H1 (cell line): ENCODE measurements at regions not wholly inside any gene's neighbourhood (a gene's known extent, or its start where the extent isn't known, plus 50 kb on each side); places are given as distances from the start of the nearest gene placed in this dataset.

Experiments used
- CTCF ChIA-PET: fragments of 300-600 bp; sonication (Branson Sonifier 250); formaldehyde crosslinking; loops from one replicate; lab custom pipeline; 2021; ENCODE audit not compliant: partially characterized antibody; lab: Charles Lee
- POLR2A ChIA-PET: fragments of 300-600 bp; sonication (Branson Sonifier 250); formaldehyde crosslinking; loops from one replicate; lab custom pipeline; 2021; ENCODE audit warnings: inconsistent platforms; ENCODE audit not compliant: partially characterized antibody; lab: Charles Lee
- DNase-seq, 2 experiments: peaks; one replicate each; pipeline versions ENCODE4 v3.0.0 to v3.0.0-alpha.2; 2010 to 2022; ENCODE audit warnings: low spot score in 2 of 2, low read depth in 1 of 2, mixed read lengths in 1 of 2
- FAIRE-seq: peaks from 2 replicates; lab custom pipeline; 2011; peaks lifted over from hg19 to GRCh38; lab: Jason Lieb, UNC
- H2AFZ ChIP-seq: 2 replicates; pipeline ENCODE4 v1.8.1; 2012; ENCODE audit warnings: low read length, inconsistent platforms
- H2AK5ac ChIP-seq: 2 replicates; pipeline ENCODE4 v1.6.1; 2013; ENCODE audit warnings: low read depth, low read length
- H2BK120ac ChIP-seq: replicated peaks from 2 replicates; pipeline ENCODE3; 2013; ENCODE audit warnings: low read depth, low read length, inconsistent platforms
- H2BK12ac ChIP-seq: 2 replicates; pipeline ENCODE4 v1.6.1; 2013; ENCODE audit warnings: low read depth, low read length
- H2BK15ac ChIP-seq: 2 replicates; pipeline ENCODE4 v1.6.1; 2013; ENCODE audit warnings: low read length
- H2BK20ac ChIP-seq: 2 replicates; pipeline ENCODE4 v1.6.1; 2013; ENCODE audit warnings: low read length
- H2BK5ac ChIP-seq: 2 replicates; pipeline ENCODE4 v1.6.1; 2013; ENCODE audit warnings: low read depth, low read length
- H3K14ac ChIP-seq: 2 replicates; pipeline ENCODE4 v1.6.1; 2013; ENCODE audit warnings: inconsistent platforms; ENCODE audit not compliant: insufficient read length
- H3K18ac ChIP-seq: 2 replicates; pipeline ENCODE4 v1.6.1; 2013; ENCODE audit warnings: low read length; ENCODE audit errors: extremely low read depth
- H3K23ac ChIP-seq: 2 replicates; pipeline ENCODE4 v1.6.1; 2013; ENCODE audit warnings: inconsistent platforms; ENCODE audit not compliant: insufficient read length
- H3K23me2 ChIP-seq: 2 replicates; pipeline ENCODE4 v1.6.1; 2013; ENCODE audit warnings: low read depth, low read length
- H3K27ac ChIP-seq: 2 replicates; pipeline ENCODE4 v1.6.1; 2011; ENCODE audit warnings: low read depth, low read length, inconsistent platforms
- H3K27me3 ChIP-seq, 4 experiments: replicated peaks in 1 of 4; 1 replicate in 1 of 4; 2 replicates in 3 of 4; pipeline versions ENCODE4 v1.6.1 to v1.8.1; 2011 to 2013; ENCODE audit warnings: low read length in 3 of 4, mild to moderate bottlenecking in 3 of 4, inconsistent platforms in 2 of 4, mixed read lengths in 2 of 4, moderate library complexity in 1 of 4; ENCODE audit not compliant: control insufficient read depth in 3 of 4, insufficient read depth in 3 of 4; ENCODE audit errors: extremely low read depth in 1 of 4
- H3K36me3 ChIP-seq, 4 experiments: 2 replicates each; pipeline versions ENCODE4 v1.6.1 to v1.8.1; 2011 to 2013; ENCODE audit warnings: mild to moderate bottlenecking in 4 of 4, low read length in 3 of 4, moderate library complexity in 2 of 4, control low read depth in 1 of 4, inconsistent platforms in 1 of 4; ENCODE audit not compliant: insufficient read depth in 4 of 4, control insufficient read depth in 2 of 4
- H3K4ac ChIP-seq: replicated peaks from 2 replicates; pipeline ENCODE3; 2013; ENCODE audit warnings: low read length, low read depth, mixed read lengths, inconsistent platforms; ENCODE audit not compliant: insufficient read length
- H3K4me1 ChIP-seq, 4 experiments: replicated peaks in 1 of 4; 1 replicate in 1 of 4; 2 replicates in 3 of 4; pipeline versions ENCODE4 v1.6.1 to v1.8.1; 2011 to 2013; ENCODE audit warnings: low read length in 3 of 4, inconsistent platforms in 2 of 4, mixed read lengths in 1 of 4; ENCODE audit not compliant: insufficient read depth in 4 of 4, control insufficient read depth in 3 of 4
- H3K4me2 ChIP-seq, 2 experiments: 2 replicates each; pipeline versions ENCODE4 v1.6.1 to v1.8.1; 2011 to 2013; ENCODE audit warnings: low read depth in 2 of 2, low read length in 2 of 2, control low read depth in 1 of 2, inconsistent platforms in 1 of 2, mild to moderate bottlenecking in 1 of 2; ENCODE audit not compliant: insufficient read depth in 1 of 2
- H3K4me3 ChIP-seq, 4 experiments: fragments of 200-600, 300-600 bp in 1 of 4; sonication (generic), shearing (Covaris generic), sonication (Bioruptor Twin) in 1 of 4; 2 replicates each; pipeline versions ENCODE4 v1.5.1 to v1.8.1; 2011 to 2016; ENCODE audit warnings: low read length in 4 of 4, low read depth in 3 of 4, control low read depth in 2 of 4, inconsistent platforms in 2 of 4, mild to moderate bottlenecking in 2 of 4, mixed read lengths in 1 of 4, moderate library complexity in 1 of 4; ENCODE audit not compliant: insufficient read depth in 2 of 4; ENCODE audit errors: extremely low read depth in 1 of 4
- H3K56ac ChIP-seq: replicated peaks from 2 replicates; pipeline ENCODE3; 2013; ENCODE audit warnings: low read depth, mild to moderate bottlenecking, mixed read lengths, low read length, inconsistent platforms; ENCODE audit not compliant: insufficient read length
- H3K79me1 ChIP-seq: 2 replicates; pipeline ENCODE4 v1.6.1; 2013; ENCODE audit warnings: low read depth, low read length, control low read depth
- H3K79me2 ChIP-seq, 2 experiments: 2 replicates each; pipeline versions ENCODE4 v1.6.1 to v1.8.1; 2012 to 2013; ENCODE audit warnings: low read length in 2 of 2, mild to moderate bottlenecking in 2 of 2, inconsistent platforms in 1 of 2; ENCODE audit not compliant: insufficient read depth in 2 of 2, control insufficient read depth in 1 of 2
- H3K9ac ChIP-seq, 4 experiments: replicated peaks in 1 of 4; 1 replicate in 1 of 4; 2 replicates in 3 of 4; pipeline versions ENCODE4 v1.6.1 to v1.8.1; 2011 to 2013; ENCODE audit warnings: low read depth in 3 of 4, low read length in 3 of 4, control low read depth in 2 of 4, mild to moderate bottlenecking in 2 of 4, moderate library complexity in 2 of 4, inconsistent platforms in 1 of 4; ENCODE audit errors: extremely low read depth in 1 of 4
- H3K9me3 ChIP-seq, 2 experiments: 2 replicates each; pipeline versions ENCODE4 v1.6.1 to v1.8.1; 2012 to 2013; ENCODE audit warnings: mild to moderate bottlenecking in 2 of 2, moderate library complexity in 2 of 2, control low read depth in 1 of 2, inconsistent platforms in 1 of 2, low read depth in 1 of 2, low read length in 1 of 2, mixed read lengths in 1 of 2; ENCODE audit not compliant: insufficient read depth in 2 of 2
- H4K20me1 ChIP-seq, 2 experiments: replicated peaks in 1 of 2; 2 replicates each; pipeline versions ENCODE3 to v1.8.1; 2011 to 2013; ENCODE audit warnings: inconsistent platforms in 2 of 2, low read length in 2 of 2, mild to moderate bottlenecking in 1 of 2; ENCODE audit not compliant: insufficient read depth in 2 of 2, control insufficient read depth in 1 of 2
- H4K5ac ChIP-seq: 2 replicates; pipeline ENCODE4 v1.6.1; 2013; ENCODE audit warnings: low read length, low read depth, mixed read lengths, inconsistent platforms; ENCODE audit not compliant: insufficient read length
- H4K8ac ChIP-seq: 2 replicates; pipeline ENCODE4 v1.8.0; 2013; ENCODE audit warnings: mild to moderate bottlenecking, moderate library complexity, low read length, inconsistent platforms; ENCODE audit not compliant: insufficient read depth; ENCODE audit errors: extremely low read depth
- H4K91ac ChIP-seq: replicated peaks from 2 replicates; pipeline ENCODE3; 2013; ENCODE audit warnings: low read length, mixed read lengths, inconsistent platforms; ENCODE audit not compliant: insufficient read length
- CBX5 ChIP-seq: fragments of 300-800, 300-1000 bp; sonication (generic); IDR thresholded peaks from 2 replicates; pipeline ENCODE4 v1.7.1; 2016; ENCODE audit warnings: antibody characterized with exemption, low read length, low read depth
- CREB1 ChIP-seq: IDR thresholded peaks from 2 replicates; pipeline ENCODE4 v1.6.1; 2012; ENCODE audit warnings: inconsistent platforms
- CTCF ChIP-seq, 3 experiments: IDR thresholded peaks; 1 replicate in 2 of 3; 2 replicates in 1 of 3; pipeline versions ENCODE4 v1.5.1 to v1.6.1; 2011; ENCODE audit warnings: low read length in 3 of 3, mild to moderate bottlenecking in 3 of 3, inconsistent platforms in 2 of 3, low read depth in 1 of 3, moderate library complexity in 1 of 3; ENCODE audit not compliant: insufficient read depth in 1 of 3; ENCODE audit errors: control extremely low read depth in 1 of 3
- HDAC2 ChIP-seq, 2 experiments: fragments of 300-600 bp in 1 of 2; sonication (generic) in 1 of 2; IDR thresholded peaks; 2 replicates each; pipeline ENCODE4 v1.6.1; 2011 to 2012; ENCODE audit warnings: low read depth in 2 of 2, low read length in 2 of 2, mild to moderate bottlenecking in 2 of 2, moderate library complexity in 2 of 2, borderline replicate concordance in 1 of 2, inconsistent platforms in 1 of 2
- KDM1A ChIP-seq: fragments of 200-600, 300-600 bp; sonication (generic); IDR thresholded peaks from 2 replicates; pipeline ENCODE4 v1.7.1; 2016; ENCODE audit warnings: mild to moderate bottlenecking, low read length, borderline replicate concordance
- POLR2A ChIP-seq, 2 experiments: IDR thresholded peaks; 1 replicate in 1 of 2; 2 replicates in 1 of 2; pipeline ENCODE4 v1.6.1; 2011; ENCODE audit warnings: low read depth in 2 of 2, low read length in 2 of 2, mild to moderate bottlenecking in 2 of 2; ENCODE audit errors: control extremely low read depth in 1 of 2
- POU5F1 ChIP-seq: IDR thresholded peaks from 2 replicates; pipeline ENCODE4 v1.6.1; 2011; ENCODE audit warnings: low read depth, mild to moderate bottlenecking, low read length, moderate library complexity
- RXRA ChIP-seq: IDR thresholded peaks from 2 replicates; pipeline ENCODE4 v1.6.1; 2011; ENCODE audit warnings: low read depth, mild to moderate bottlenecking, low read length, moderate library complexity; ENCODE audit not compliant: insufficient read depth
- SIX5 ChIP-seq: IDR thresholded peaks from 2 replicates; pipeline ENCODE4 v1.6.1; 2011; ENCODE audit warnings: mild to moderate bottlenecking, low read depth, low read length
- TAF7 ChIP-seq: optimal IDR thresholded peaks from 2 replicates; pipeline ENCODE3; 2011; ENCODE audit warnings: low read depth, mild to moderate bottlenecking, inconsistent platforms, low read length, moderate library complexity, borderline replicate concordance
- YY1 ChIP-seq: IDR thresholded peaks from 2 replicates; pipeline ENCODE4 v1.6.1; 2011; ENCODE audit warnings: low read depth, mild to moderate bottlenecking, low read length
- WGBS, 2 experiments: shearing (Covaris generic) in 1 of 2; methylation state at CpG; one replicate each; pipeline versions ENCODE4 v1.1.6 to v1.1.7; 2013 to 2015; ENCODE audit warnings: low lambda C conversion rate in 2 of 2, mixed read lengths in 2 of 2, inconsistent platforms in 1 of 2, low coverage in 1 of 2, missing lambda C conversion rate in 1 of 2; ENCODE audit not compliant: insufficient replicate concordance in 2 of 2, insufficient coverage in 1 of 2, insufficient read length in 1 of 2; ENCODE audit errors: extremely low coverage in 1 of 2, missing lambda C conversion rate in 1 of 2; 5-methylcytosine and 5-hydroxymethylcytosine counted together

- ChIA-PET POLR2A (no interaction called here), CTCF (interaction anchor here (0.6 to 1.1 kb wide), 3 partner anchors 16 to 24 kb away, joined by 3 to 4 read pairs (median 3); no protein-coding TSS in a partner anchor)
- Histone ChIP-seq H3K23me2 (no peaks in the 10 kb centered on the region), H3K56ac (no peak overlapping the region), H2BK15ac (no peak overlapping the region), H3K9ac (no peak overlapping the region), H3K79me2 (no peaks in the 10 kb centered on the region), H2BK12ac (no peak overlapping the region), H2BK5ac (no peak overlapping the region), H3K14ac (no peak overlapping the region), H2BK120ac (no peak overlapping the region), H2BK20ac (no peak overlapping the region), H3K9me3 (no peaks in the 10 kb centered on the region), H3K4me2 (no peak overlapping the region), H3K4me3 (no peak overlapping the region), H3K18ac (no peak overlapping the region), H3K4me1 (no peaks in the 10 kb centered on the region), H3K36me3 (no peaks in the 10 kb centered on the region), H4K8ac (no peak overlapping the region), H3K79me1 (no peaks in the 10 kb centered on the region), H4K20me1 (no peaks in the 10 kb centered on the region), H4K5ac (no peak overlapping the region), H3K4ac (no peak overlapping the region), H3K27me3 (no peaks in the 10 kb centered on the region), H4K91ac (no peak overlapping the region), H3K23ac (no peak overlapping the region), H2AFZ (0 out of 2 replicates have a peak overlapping the region, but pooled peaks have one; percentile 3), H2AK5ac (no peak overlapping the region), H3K27ac (no peak overlapping the region)
- no peak for DNase-seq
- 81% methylated on average over 5 of the region's 5 CpGs; no CpG with 5 or more reads in 1 of the 2 experiments for WGBS, 2 experiments
- no peak for FAIRE-seq
- TF ChIP-seq SIX5: no peak
- TF ChIP-seq POLR2A (IDR thresholded peaks at IDR 0.05; ENCODE audit: control extremely low read depth in 1 of 2, low read depth in 2 of 2, low read length in 2 of 2): no peak
- TF ChIP-seq CTCF (IDR thresholded peaks at IDR 0.05; ENCODE audit: control extremely low read depth in 1 of 3, insufficient read depth in 1 of 3, low read depth in 1 of 3, low read length in 3 of 3): no peak
- TF ChIP-seq TAF7: no peak
- TF ChIP-seq RXRA: no peak
- no peak for TF ChIP-seq CREB1
- no peak for TF ChIP-seq KDM1A
- no peak for TF ChIP-seq POU5F1
- TF ChIP-seq CBX5: no peak
- no peak for TF ChIP-seq YY1
- no peak for TF ChIP-seq HDAC2 (IDR thresholded peaks at IDR 0.05; ENCODE audit: borderline replicate concordance in 1 of 2, low read depth in 2 of 2, low read length in 2 of 2)
Observed at GRCh38 chr4:155005395-155006090, 202.9 kb upstream of the NPY2R start.
